ENCODE measurements at regions not wholly inside any gene's neighbourhood (a gene's known extent, or its start where the extent isn't known, plus 50 kb on each side); places are given as distances from the start of the nearest gene placed in this dataset.
"Not testable (repeated sequence)": the region's sequence is repeated elsewhere in the genome, so short reads cannot be mapped to it uniquely, and the experiment has no call there.

DNA sequence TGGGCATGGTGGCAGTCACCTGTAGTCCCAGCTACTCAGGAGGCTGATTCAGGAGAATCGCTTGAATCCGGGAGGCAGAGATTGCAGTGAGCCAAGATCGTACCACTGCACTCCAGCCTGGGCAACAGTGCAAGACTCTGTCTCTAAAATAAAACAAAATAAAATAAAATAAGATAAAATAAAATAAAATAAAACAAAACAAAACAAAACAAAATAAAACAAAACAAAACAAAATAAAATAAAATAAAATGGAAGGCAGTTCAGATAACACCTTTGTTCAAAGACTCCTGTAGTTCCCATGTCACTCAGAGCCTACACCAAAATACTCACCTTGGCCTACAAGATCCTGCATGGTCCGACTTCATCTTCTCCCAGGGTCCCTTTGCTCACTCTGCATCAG, 61.3 kb downstream of the SYF2 start:
- not testable (repeated sequence) for DNase-seq

DNA sequence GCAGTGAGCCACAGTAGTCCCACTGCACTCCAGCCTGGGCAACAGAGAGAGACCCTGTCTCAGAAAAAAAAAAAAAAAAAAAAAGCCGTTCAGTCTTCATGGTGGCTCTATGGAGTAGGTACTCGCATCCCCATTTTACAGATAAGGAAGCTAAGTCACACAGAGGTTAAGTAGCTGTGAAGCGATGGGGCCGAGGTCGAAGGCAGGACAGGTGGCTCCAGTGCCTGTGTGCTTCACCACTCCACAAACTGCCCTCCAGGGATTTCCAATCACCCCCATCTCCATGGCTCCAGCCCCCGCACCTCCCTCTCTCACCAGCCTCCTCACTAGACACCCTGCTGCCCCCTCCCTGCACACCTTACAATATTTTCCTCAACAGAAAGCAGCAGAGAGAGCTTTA, 61.9 kb downstream of the SYF2 start:
- DNase-seq: no peak

DNA sequence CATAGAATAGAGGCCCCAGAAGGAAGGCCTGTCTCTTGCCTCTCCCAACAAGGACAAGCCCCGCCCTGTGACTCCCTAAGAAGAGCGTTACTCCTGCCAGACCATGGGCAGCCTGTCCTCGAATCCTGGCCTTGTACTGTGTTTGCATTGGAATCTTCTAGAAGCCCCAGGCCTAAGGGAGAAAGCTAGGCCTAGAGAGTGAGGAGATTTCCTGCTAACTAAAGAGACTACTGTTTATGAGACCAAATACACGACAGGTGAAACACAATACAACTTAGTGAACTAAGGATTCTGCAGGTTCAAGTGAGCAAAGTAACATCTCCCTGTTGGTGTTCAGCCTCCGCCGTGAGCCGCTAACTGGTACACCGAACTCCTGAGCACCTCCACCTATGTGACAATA, 62.7 kb downstream of the SYF2 start:
- no peak for DNase-seq

DNA sequence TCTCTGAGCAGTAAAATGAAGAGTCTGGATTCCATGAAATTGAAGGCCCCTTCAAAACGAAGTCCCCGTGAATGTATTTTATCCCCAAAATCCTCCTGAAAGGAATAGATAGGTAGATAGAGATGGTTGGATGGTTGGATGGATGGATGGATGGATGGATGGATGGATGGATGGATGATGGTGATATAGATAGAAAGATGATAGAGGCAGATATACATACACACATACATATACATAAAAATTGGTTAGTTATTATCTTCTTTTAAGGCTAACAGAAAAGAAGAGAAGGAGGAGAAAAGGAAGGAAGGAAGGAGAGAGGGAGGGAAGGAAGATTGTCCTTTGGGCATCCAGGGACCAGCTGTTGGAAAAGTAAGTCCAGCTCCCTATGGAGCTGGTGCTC, 63.1 kb downstream of the SYF2 start:
- DNase-seq: no peak

DNA sequence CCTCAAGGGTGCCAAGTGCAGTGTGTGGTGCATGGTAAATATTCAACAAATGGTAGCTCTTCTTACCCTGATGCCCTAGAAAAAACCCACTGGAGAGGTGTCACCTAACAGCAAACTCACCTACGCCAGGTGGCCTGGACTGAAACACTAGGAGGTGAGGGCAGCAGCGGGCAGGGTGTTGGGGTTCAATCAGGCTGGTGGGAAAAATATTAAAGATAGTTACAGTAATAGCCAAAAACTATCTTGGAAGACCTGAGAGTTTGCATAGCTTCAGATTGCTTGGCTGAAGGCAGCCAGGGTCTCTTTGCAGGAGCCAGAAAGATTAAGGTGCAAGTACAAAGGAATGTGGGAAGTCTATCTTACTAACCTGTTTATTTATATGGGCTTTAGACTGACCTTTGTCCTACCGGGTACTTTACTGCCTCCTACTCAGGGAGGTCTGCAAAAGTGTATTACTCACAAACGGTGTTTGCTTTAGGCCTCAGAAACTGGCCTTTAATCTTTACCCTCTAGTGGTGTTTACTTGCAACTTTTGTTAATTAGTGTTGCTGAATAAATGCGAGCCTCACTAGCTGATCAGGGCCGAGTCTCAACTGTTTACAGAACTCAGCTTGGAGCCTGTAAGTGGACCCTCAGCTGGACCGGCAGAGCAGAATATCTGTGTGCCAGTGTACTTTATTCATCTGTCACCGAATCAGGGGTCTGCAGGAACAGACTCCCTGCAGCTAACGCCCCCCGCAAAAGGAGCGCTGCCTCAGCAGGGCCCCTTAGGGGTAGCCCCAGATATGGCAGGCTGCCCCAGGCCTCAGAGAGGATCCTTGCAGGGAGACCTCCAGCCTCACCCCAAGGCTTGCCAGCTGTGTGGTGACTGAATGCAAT, 63.9 kb downstream of the SYF2 start:
- no peak for DNase-seq

DNA sequence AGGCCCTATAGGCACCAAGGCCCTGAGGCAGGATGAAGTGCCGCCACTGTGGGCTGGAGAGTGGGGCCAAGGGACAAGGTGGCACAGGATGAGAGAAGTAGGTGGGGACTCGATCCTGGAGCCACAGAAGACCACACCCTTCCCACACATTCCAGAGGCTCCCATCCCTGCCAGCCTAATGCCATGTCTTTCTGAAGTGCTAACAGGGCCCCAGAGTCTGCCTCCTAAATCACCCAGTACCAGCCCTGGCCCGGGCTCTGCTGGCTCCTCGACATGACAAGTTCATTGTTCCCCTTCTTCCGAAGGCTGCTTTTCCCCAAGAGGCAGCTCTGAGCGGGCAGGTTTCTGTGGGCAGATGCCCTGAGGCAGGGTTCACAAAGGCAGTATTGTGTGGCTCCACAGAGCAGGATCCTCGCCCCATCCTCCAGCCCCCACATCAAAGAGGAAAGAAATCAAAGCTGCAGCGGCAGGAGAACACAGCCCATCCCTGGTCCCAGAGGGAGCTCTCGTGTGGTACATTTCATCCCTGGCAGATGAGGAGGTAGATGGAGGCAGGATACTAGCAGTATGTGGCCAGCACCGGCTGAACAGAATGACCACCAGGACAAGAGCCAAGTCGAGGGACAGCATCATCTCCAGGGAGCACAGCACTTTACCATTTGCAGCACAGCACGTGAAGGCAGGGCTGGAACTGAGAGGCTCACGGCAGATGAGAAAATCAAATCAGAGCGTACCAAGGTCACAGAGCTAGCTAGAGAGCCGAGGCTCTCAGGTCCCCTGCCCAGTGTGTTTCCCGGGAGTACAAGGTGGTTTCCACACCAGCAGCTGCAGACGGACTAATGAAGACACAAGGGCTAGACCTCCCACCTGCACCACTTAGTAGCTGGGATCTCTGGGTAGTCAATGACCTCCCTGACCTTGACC, 64.8 kb downstream of the SYF2 start:
- no peak for DNase-seq

DNA sequence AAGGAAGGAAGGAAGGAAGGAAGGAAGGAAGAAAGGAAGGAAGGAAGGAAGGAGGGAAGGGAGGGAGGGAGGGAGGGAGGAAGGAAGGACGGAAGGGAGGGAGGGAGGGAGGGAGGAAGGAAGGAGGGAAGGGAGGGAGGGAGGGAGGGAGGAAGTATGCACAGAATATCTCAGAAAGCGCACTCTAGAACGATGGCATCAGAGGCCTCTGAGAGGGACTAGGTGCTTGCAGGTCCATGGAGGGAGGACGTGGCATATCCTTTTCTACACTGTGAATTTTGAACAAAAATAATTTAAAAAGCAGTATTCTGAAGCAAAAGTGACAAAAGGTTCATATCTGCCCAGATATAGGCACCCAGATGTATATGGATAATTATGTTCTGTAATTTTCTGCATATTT, 65.5 kb downstream of the SYF2 start:
- no peak for DNase-seq

DNA sequence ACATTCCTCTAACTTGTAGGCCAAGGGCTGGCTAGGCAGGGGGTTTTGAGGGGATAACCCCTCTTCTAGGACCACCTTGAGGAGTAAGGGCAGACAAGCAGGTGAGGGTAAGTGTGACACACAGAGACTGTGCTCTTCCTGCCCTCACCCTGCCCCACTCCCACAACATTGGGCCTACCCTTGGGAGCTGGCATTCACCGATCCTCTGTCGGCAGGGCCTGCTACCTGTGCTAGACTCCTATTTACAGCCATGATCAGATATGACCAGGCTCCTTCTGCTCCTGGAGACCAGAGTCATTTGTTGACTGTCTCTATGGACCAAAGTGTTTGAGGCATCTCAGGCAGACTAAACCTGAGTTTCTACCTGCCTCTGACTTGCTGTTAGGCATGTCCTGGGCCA, 68.3 kb downstream of the SYF2 start:
- no peak for DNase-seq

DNA sequence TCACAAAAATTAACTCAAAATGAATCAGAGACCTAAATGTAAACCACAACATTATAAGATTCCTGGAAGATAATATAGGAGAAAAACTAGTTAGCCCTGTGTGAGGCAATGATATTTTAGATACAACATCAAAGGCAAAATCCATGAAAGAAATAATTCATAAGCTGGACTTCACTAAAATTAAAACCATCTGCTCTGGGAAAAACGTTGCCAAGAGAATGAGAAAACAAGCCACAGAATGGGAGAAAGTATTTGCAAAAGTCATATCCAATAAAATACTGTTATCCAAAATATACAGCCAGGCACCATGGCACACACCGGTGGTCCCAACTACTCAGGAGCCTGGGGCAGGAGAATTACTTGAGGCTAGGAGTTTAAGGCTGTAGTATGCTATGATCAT, 70.3 kb downstream of the SYF2 start:
- no peak for DNase-seq

DNA sequence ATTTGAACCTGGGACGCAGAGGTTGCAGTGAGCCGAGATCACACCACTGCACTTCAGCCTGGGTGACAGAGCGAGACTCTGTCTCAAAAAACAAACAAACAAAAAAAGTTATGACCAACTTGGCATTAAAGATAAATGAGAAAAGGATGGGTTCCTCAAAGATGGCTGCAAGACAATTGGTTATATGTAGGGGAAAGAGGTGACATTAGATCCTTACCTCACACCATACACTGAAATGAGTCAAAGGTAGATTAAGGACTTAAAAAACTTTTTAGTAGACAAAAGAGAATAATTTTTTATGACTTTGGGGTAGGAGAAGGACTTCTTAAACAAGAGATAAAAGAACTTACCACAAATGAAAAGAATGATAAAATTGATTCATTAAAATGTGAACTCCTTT, 74.5 kb downstream of the SYF2 start:
- no peak for DNase-seq

DNA sequence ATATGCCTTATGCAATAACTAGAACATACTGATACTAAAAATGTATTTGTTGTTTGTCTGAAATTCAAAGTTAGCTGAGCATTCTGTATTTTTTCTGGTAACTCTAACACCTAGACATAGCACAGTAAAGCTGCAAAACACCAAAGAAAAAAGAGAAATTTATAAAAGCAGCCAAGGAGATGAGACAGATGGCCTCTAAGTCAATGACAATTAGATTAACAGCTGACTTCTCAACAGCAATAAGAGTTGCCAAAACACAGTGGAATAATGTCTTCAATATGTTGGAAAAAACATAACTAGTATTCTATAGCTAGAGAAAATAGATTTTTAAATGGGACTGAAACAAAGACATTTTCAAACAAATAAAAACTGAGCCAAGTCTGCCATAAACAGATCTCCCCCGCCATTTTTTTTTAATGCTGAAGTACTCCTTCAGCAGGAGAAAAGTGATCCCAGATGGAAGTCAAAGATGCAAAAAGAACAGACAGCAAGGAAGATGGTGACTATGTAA, 81.3 kb downstream of the SYF2 start:
- no peak for DNase-seq

DNA sequence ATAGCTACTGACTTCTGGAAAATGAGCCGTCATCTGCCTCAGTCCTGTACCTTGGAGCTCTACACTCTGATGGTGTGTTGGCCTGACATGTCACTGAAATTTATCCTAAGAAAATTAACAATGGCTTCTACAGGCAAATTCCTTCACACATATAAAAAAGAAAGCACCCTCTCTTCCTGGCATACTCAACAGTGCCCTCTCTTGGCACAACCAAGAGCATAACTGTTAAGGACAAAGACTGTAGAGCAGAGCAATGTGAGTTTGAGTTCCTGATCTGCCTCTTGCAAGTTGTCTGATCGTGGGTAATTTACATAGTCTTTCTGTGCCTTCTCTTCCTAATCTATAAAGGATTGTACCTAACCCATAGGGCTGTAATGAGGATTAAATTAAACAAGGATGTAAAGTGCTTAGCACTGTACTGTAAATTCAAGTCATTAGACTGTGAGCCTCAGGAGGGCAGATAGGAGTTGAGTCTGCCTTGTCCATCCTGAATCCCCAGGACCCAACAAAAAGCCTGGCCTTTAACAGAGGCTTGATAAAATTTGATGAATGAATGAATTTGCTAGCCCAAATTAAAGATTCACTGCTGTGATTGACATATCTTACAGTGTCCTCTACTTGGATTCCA, 83.5 kb downstream of the SYF2 start:
- no peak for DNase-seq

DNA sequence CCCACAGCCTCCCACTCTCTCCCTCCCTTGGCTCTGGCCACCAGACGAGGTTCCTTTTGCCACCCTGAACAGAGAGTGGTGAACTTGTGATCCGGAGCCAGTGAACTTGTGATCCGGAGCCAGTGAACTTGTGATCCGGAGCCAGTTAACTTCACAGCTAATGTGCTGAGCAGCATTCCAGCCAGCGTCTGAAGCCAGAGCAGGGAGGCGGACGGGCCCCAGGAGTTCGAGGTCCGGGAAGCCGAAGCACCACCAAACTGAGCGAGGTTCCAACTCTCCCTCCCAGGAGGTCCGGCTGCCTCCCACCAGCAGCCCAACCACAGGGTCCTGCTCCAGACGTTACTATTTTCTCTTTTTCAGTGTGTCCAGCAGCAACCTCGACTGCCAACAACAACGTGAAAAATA, 85.8 kb downstream of the SYF2 start:
- DNase-seq: no peak

DNA sequence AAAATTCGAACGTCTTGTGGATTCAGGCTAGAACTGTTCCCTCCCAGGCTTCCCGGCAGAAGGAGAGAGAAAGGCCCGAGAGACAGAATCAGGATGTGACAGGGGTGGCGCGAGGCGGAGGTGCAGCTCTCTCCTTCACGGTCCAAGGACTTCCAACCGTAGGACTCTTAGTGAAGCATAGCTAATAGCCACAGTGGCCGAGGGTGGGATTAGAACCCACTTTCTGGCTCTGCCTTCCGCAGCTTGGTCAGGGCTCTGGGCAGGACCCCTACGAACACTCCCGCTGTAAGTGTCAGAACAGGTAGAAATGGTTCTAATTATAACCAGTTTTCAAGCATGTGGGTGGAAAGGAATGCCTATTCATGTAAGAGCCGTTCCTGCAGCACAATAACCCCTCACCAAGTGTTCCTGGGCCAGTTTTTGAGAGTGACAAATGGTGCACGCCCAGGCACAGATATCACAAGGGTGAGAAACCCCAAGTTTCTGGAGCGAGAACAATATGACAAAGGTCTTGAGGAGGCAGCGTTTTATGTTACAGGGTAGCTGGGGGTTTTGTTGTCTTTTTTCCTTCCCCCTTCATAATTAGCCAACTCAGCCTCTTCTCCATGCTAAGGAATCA, 86.4 kb downstream of the SYF2 start:
- DNase-seq: no peak

DNA sequence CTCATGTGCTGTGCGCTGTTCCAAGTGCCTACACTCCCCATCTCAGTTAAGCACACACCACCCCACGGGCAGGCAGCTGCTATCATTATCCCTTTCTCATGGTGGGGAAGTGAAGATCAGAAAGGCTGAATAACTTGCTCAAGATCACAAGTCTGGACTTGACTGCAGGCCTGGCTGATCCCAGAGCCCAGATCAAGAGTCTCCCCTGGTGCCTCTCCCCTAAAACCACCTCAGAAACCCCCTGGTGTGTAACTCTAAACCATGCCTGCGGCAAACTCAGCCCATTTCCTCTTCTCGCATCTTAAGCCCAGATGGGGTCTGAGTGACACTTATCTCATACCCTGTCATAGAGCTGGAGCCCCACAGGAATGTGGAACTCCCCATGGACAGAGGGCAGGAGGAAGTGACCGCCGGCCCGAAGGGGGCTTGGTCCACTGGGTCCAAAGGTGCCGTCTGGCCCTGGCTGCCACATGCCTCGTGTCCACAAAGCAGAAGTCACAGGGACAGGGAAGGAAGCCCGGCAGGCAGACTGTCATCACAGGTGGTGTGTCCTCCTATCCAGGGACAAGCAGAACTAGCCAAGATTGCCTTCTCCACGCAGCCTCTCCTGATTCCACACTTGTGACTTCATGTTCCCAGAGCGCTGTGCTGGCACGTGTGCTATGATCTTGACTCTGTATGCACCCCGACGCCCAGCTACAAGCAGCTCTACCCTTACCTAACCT, 92.1 kb downstream of the SYF2 start:
- no peak for DNase-seq

DNA sequence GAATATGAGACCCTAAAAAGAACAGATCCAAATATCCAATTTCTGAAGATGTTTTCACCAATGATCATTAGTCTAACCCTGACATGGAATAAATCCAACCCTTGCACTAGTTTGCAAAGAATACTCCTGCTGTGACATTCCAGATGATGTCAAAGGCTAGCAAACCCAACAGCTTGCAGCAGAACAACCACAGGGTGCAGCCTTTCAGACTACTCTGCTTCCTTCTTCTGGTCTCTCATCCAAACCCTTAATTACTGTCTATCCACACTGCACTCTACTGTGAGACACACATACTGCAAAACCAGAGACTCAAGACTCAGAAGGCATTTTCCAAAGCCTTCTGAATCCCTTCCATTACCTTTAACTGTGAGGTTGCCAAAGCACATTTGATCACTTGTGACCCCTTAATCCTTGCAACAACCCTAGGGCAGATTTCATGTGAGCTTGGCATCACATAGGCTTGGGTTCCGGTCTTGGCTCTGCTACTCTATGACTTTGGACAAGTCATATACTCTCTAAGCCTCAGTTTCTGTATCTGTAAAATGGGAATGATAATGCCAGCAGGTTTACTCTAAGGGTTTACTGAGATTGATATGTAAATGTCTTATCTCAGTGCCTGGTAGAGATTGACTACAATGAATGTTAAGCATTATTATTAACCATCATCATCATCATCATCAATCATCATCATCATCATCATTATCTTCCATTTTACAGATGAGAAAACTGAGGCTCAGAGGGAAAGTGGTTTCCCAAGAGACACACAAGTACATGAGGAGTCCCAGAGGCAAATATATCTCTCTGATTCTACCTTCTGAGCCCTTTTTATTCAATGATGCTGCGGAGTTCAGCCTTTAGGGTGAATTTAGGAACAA, 94.5 kb downstream of the SYF2 start:
- DNase-seq: no peak

DNA sequence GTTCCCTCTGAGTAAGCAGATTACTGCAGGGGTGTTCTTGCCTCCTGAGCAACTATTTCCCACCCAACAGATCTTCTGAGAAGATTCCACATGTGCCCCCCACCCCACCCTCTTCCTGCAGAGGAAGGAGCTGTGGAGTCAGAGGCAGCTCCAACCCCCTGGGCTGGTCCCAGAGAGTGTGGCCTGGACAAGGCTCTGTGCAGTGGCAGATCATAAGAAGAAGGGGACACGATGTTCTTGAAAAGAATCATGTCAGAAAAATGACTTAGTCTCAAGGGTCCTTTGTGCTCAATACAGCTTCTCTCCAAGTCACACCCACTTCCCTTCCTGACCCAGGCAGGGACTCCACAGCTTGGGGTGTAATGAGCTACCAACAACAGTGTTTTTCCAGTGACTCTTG, 95.2 kb downstream of the SYF2 start:
- no peak for DNase-seq

DNA sequence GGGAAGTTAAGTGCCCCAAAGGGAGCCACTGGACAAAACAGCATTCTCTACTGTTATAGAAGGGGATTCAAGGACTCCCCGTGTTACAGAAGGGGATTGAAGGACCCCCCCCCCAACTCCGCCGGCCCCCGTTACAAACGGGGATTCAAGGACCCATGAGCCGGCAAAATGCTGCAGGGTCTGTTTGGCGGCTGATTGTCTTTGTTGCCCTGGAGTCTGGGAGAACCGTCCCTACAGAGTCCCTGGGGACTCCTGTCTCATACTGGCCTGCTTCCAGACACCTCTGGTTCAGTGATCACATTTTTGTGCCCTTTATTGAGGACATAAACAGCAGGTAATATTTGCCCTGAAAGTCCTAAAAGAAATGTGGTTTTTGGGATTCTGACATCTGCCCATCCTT, 96.4 kb downstream of the SYF2 start:
- DNase-seq: no peak

DNA sequence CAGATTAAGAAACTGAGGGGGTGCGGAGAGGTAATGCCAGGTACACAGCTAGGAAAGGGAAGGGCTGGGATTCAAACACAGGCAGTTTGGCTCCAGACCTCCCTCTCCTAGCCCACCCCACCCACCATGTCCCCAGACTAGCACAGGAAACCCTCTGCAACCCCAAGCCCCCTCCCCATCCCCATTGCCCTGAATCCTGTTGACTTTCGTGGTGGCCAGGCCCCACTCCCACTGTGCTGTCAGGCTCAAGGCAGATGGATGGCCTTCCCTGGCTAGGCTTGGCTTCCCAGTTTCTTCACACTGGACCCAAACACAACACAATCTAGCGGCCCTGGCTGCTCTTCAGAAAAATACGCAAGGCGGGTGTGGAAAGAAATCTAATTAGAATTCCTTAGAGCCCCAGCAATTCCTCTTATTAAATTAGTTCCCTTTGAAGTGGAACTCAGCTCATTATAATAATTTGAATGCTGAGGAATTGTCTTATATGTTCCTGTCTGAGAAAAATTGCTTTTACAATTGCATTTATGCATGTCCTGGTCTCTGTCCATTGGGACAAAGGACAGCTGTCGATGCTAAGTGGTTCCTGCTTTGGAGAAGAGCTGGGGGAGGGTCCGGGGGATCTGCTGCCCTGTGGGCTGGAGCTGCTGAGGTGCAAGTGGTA, 97.4 kb downstream of the SYF2 start:
- DNase-seq: no peak

DNA sequence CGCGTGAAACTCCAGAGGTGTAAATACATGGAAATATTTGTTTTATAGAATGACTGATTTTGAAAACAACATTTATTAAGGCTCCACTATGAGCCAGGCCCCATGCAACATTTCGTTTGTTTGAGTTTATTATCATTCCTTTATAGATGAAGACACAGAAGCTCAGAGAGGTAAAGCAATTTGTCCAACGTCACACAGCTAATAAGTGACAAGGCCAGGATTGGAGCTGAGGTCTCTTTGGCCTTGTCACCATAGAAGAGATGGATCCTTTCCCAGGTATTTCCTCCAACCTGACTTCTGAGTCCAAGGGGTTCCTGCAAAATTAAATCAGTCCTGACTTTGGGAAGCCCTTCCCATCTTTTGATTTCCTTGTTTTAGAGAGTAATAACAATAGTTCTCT, 98.0 kb downstream of the SYF2 start:
- no peak for DNase-seq

DNA sequence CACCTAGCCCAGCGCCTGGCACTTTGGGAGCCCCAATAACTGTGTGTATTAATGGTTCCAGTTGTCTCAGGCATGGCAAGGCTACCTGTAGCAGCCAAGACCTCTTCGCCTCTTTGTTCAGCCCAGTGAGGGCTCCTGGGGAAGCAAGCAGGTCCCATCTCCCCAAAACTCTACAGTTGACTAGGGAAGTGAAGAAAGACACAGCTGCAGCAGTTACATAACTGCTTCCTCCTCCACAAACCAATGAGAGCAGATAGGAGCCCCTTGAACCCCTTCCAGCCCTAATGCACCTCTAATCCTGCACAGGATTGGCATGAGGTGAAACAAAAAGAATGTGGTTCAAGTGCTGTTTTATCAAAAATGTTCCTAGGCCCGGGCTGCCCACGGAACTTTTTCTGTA, 100.5 kb downstream of the SYF2 start:
- no peak for DNase-seq

Measured in stimulated activated CD4-positive, alpha-beta T cell treated with anti-CD3 and anti-CD28 coated beads, Interleukin-2, amount 100 ng/mL, for 24 hours (primary cell).